GM06990 (cell line): ENCODE measurements at regions not wholly inside any gene's neighbourhood (a gene's known extent, or its start where the extent isn't known, plus 50 kb on each side); places are given as distances from the start of the nearest gene placed in this dataset.

ENCODE experiments used
- DNase-seq: peaks from one replicate; pipeline ENCODE4 v3.0.0-alpha.2; 2011; ENCODE audit not compliant: insufficient read length; ENCODE audit errors: extremely low read depth
- H3K27me3 ChIP-seq: replicated peaks from 2 replicates; pipeline ENCODE4 v1.6.0; 2011; ENCODE audit warnings: low read length; ENCODE audit not compliant: control insufficient read depth, insufficient read depth
- H3K36me3 ChIP-seq: 2 replicates; pipeline ENCODE4 v1.5.1; 2011; ENCODE audit warnings: low read length; ENCODE audit not compliant: control insufficient read depth, insufficient read depth
- H3K4me3 ChIP-seq: replicated peaks from 2 replicates; pipeline ENCODE4 v1.5.1; 2011; ENCODE audit warnings: low read depth, mild to moderate bottlenecking, control low read depth, low read length
- TF ChIP-seq, protein P1 (sequence below): IDR thresholded peaks from 2 replicates; pipeline ENCODE4 v1.5.1; 2011; ENCODE audit warnings: low read length, control low read depth, mild to moderate bottlenecking, inconsistent platforms; ENCODE audit not compliant: insufficient read depth, poor library complexity, severe bottlenecking

DNA sequence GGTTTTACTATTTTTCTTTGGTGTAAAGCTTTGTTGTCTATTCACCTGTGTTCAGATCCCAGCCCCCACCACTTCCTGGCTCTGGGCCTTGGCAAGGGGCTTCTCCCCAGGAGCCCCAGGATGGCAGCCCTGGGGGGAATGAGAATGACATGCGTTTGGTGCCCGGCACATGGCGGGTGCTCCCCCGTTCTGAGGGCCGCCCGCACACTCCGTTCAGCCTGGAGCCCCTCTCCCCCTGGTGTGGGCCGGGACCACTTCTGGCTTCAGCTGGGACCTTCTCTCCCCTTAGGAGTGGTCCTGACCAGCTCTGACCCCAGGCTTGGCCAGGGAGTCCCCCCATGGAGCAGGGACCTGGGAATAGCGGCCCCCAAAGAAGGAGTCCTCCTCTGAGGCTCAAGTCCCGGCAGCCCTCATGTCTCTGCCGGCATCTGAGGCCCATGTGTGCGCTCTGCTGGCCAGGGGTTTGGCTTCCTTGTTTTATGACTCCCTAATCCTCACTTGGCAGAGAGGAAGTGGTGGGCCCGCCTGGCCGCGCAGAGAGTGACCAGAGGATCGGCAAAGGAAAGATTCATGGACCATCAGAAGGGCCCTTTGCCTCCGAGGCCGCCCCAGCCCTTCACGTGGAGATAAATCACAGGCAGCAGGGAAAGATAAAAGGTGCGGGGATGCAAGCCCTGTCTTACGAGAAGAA, 57.0 kb upstream of the LMX1B start:
- no peak overlapping the region for H3K4me3 ChIP-seq
- TF ChIP-seq, protein P1, sequence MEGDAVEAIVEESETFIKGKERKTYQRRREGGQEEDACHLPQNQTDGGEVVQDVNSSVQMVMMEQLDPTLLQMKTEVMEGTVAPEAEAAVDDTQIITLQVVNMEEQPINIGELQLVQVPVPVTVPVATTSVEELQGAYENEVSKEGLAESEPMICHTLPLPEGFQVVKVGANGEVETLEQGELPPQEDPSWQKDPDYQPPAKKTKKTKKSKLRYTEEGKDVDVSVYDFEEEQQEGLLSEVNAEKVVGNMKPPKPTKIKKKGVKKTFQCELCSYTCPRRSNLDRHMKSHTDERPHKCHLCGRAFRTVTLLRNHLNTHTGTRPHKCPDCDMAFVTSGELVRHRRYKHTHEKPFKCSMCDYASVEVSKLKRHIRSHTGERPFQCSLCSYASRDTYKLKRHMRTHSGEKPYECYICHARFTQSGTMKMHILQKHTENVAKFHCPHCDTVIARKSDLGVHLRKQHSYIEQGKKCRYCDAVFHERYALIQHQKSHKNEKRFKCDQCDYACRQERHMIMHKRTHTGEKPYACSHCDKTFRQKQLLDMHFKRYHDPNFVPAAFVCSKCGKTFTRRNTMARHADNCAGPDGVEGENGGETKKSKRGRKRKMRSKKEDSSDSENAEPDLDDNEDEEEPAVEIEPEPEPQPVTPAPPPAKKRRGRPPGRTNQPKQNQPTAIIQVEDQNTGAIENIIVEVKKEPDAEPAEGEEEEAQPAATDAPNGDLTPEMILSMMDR = no peak
- no peak for DNase-seq
- H3K36me3 ChIP-seq = no peaks in the 10 kb centered on the region
- H3K27me3 ChIP-seq = no peaks in the 10 kb centered on the region

DNA sequence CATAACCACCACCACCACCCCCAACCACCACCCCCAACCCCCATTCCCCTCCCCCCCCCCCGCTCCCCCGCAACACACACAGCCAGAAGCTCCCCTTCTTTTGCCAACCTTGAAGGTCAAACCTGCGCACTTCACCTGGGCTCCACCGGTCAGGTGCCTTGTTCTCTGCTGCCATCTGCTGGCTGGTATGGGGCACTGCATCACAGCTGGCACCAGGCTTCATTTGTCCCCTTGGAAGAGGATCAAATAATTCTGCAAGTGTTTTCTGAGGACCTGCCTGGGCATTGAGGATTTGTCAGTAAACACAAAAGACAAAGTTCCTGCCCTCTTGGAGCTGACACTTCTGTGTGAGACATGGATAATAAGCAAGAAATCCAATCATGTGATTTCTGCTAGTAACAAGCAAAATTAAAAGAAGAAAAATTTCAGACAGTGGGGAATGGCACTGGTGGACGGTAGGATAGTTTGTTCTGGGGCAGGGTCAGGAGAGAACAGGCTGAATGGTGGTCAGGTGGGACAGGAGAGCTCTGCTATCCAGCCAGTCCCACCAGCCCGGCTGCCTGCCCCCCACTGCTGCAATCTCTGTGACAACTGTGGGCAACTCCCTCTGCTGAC, 55.6 kb upstream of the LMX1B start:
- Histone ChIP-seq H3K36me3 (no peaks in the 10 kb centered on the region), H3K4me3 (no peak overlapping the region), H3K27me3 (no peaks in the 10 kb centered on the region; the same call in 1 of the 2 replicates)
- no peak for DNase-seq
- TF ChIP-seq, protein P1 = peak; percentile 97

DNA sequence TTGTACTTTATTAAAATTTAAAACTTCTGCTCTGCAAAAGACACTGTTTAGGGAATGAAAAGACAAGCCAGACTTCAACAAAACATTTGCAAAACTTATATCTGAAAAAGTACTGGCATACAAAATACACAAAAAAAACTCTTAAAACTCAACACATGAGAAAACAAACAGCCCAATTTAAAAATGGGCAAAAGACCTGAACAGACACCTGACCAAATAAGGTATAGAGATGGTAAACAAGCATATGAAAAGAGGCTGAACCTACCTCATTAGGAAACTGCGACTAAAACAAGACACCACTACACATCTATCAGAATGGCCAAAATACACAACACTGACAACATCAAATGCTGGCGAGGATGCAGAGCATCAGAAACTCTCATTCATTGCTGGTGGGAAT, 54.4 kb upstream of the LMX1B start:
- TF ChIP-seq, protein P1 = no peak
- no peak for DNase-seq
- no peak overlapping the region for H3K4me3 ChIP-seq
- H3K36me3 ChIP-seq = no peaks in the 10 kb centered on the region
- H3K27me3 ChIP-seq = peaks cover 2% of the 10 kb centered on the region

DNA sequence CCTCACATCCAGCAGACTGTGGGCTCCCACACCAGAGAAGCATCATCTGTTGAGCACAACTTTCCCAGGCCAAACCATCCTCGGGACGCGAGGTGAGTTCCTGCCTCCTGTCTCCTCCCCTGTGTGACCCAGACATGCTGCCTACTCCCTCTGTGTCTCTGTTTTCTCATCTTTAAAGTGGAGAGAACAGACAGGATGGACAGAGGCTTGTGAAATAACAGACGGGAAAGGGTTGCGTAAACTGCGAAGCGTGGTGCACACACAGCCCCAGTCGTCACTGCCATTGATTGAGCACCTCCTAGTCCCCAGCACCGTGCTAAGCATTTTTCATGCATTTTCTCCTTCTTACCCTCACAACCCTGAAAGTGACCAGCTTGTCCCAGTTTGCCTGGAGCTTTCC, 52.1 kb upstream of the LMX1B start:
- peaks cover 2% of the 10 kb centered on the region for H3K27me3 ChIP-seq

DNA sequence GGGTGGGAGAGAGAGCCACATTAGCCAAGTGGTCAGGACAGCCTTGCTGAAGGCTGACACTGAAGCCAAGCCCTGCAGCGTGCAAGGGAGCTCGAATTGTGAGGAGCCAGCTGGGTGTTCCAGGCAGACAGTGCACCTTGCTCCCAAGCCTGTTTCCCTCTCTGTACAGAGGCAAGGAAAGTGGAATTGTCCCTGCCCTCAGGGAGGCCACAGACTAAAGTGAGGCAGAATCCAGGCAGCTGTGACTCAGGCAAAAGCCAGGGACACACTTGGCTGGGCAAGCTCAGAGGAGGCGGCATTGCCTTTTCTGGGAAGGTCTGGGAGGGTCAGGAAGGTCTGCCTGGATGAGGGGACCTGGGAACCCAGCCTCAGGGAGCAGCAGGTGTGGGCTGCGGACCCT, 50.2 kb upstream of the LMX1B start:
- Histone ChIP-seq H3K27me3 (peaks cover 2% of the 10 kb centered on the region), H3K4me3 (no peak overlapping the region), H3K36me3 (no peaks in the 10 kb centered on the region)
- no peak for DNase-seq
- TF ChIP-seq, protein P1 = no peak

More for the DNA sequence above, 52.1 kb upstream of the LMX1B start:
- no peak overlapping the region for H3K4me3 ChIP-seq
- H3K36me3 ChIP-seq = no peaks in the 10 kb centered on the region
- TF ChIP-seq, protein P1 = no peak
- no peak for DNase-seq
